A673 (cell line): ENCODE measurements at regions not wholly inside any gene's neighbourhood (a gene's known extent, or its start where the extent isn't known, plus 50 kb on each side); places are given as distances from the start of the nearest gene placed in this dataset.

Experiments used
- BruUV-seq: library from RNA; stranded (reverse); fragments of 400-500 nt; replicated peaks from 2 replicates; lab custom pipeline; 2021; lab: Mats Ljungman, UMichigan
- CTCF ChIA-PET: fragments of 300-600 bp; sonication (Branson Sonifier 250); formaldehyde crosslinking; loops from one replicate; lab custom pipeline; 2022; ENCODE audit warnings: antibody characterized with exemption; lab: Charles Lee
- POLR2A ChIA-PET: fragments of 300-600 bp; sonication (Branson Sonifier 250); formaldehyde crosslinking; loops from one replicate; lab custom pipeline; 2022; ENCODE audit warnings: antibody characterized with exemption; ENCODE audit not compliant: low non-redundant PET; lab: Charles Lee
- DNase-seq: peaks from one replicate; pipeline ENCODE4 v3.0.0-alpha.2; 2015; ENCODE audit warnings: low spot score
- H3K27ac ChIP-seq: fragments of 200-600 bp; sonication (generic); 2 replicates; pipeline ENCODE4 v1.5.1; 2016; ENCODE audit warnings: mixed run types, low read depth, mild to moderate bottlenecking, mixed read lengths, antibody characterized with exemption, low read length; ENCODE audit not compliant: poor library complexity, severe bottlenecking
- H3K27me3 ChIP-seq: fragments of 200-600 bp; sonication (generic); replicated peaks from 2 replicates; pipeline ENCODE4 v1.6.1; 2017; ENCODE audit warnings: mixed run types, low read depth, mild to moderate bottlenecking, mixed read lengths, antibody characterized with exemption, low read length; ENCODE audit not compliant: insufficient read depth, poor library complexity
- H3K36me3 ChIP-seq: fragments of 200-600 bp; sonication (generic); 2 replicates; pipeline ENCODE4 v1.6.1; 2016; ENCODE audit warnings: mixed run types, mild to moderate bottlenecking, mixed read lengths, antibody characterized with exemption, low read length; ENCODE audit not compliant: insufficient read depth, poor library complexity, severe bottlenecking
- H3K4me1 ChIP-seq: fragments of 200-600 bp; sonication (generic); 2 replicates; pipeline ENCODE4 v1.6.1; 2017; ENCODE audit warnings: mixed run types, mild to moderate bottlenecking, mixed read lengths, antibody characterized with exemption, low read length; ENCODE audit not compliant: insufficient read depth, poor library complexity, severe bottlenecking
- H3K4me3 ChIP-seq: fragments of 200-600 bp; sonication (generic); 2 replicates; pipeline ENCODE4 v1.5.1; 2016; ENCODE audit warnings: low read depth, mixed run types, mild to moderate bottlenecking, mixed read lengths, low read length; ENCODE audit not compliant: poor library complexity, severe bottlenecking
- H3K9me3 ChIP-seq: fragments of 200-600 bp; sonication (generic); 2 replicates; pipeline ENCODE4 v1.6.1; 2016; ENCODE audit warnings: mixed run types, low read depth, mild to moderate bottlenecking, mixed read lengths, antibody characterized with exemption, low read length; ENCODE audit not compliant: poor library complexity, severe bottlenecking
- CTCF ChIP-seq: fragments of 300-800, 200-600 bp; sonication (generic); conservative IDR thresholded peaks from 2 replicates; pipeline ENCODE4 v1.5.1; 2017; ENCODE audit warnings: low read depth, mild to moderate bottlenecking, antibody characterized with exemption, low read length, moderate library complexity, mixed read lengths
- EZH2 ChIP-seq: fragments of 200-600 bp; sonication (generic); IDR thresholded peaks from 2 replicates; pipeline ENCODE4 v1.6.1; 2017; ENCODE audit warnings: borderline replicate concordance, low read depth, mild to moderate bottlenecking, mixed read lengths, antibody characterized with exemption, low read length; ENCODE audit not compliant: poor library complexity, severe bottlenecking
- intact Hi-C: fragments of 100-400 bp; cut with micrococcal nuclease; formaldehyde crosslinking; loops from one replicate; pipeline ENCODE4 v1.10.0; 2022; ENCODE audit not compliant: unreplicated experiment

GRCh38 chr12:5232291-5232690, 188.6 kb downstream of the KCNA5 start:
- no peak for DNase-seq
- intact Hi-C loops = no loop called here
- Histone ChIP-seq H3K27ac (no peak overlapping the region), H3K27me3 (no peaks in the 10 kb centered on the region), H3K9me3 (no peaks in the 10 kb centered on the region), H3K36me3 (no peaks in the 10 kb centered on the region), H3K4me3 (no peak overlapping the region), H3K4me1 (no peaks in the 10 kb centered on the region)
- POLR2A ChIA-PET = no interaction called here
- CTCF ChIA-PET = no interaction called here
- BruUV-seq = no TSS peak
- TF ChIP-seq EZH2 (no peak), CTCF (no peak)

DNA sequence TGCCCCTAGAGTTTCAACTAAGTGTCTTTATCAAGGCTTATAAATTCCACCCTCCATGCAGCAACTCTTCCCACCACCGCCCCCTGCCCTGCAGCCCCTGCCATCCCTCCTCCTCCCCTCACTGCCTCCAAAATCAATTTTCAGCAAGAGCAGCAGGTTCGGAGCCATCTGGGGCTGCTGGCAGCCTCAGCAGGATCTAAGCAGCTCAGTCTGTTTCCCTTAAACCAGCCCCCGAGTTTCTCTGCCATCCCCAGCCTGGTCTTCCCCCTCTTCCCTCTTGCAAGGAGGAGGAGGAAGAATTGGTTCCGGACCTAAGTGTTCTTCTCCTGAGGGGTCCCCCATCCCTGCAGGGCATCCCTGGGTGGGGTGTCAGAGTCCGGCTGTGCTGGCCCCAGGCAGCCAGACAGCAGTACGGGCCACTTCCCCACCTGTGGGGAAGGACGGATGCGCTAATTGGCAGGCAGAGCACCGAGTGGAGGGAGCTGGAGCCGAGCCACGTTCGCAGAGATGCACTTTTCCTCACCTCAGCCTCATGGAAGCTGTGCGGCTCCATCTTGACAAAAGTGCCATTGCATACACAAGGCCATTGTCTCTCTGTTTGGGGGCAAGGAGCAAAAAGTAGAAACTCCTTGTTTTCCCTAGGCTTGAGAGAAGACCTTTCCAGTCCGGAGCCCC, 189.3 kb downstream of the KCNA5 start:
- TF ChIP-seq EZH2 = no peak
- TF ChIP-seq CTCF = no peak
- H3K4me1 ChIP-seq = no peaks in the 10 kb centered on the region
- DNase-seq = no peak
- H3K4me3 ChIP-seq = no peak overlapping the region
- POLR2A ChIA-PET = no interaction called here
- H3K27me3 ChIP-seq = no peaks in the 10 kb centered on the region
- CTCF ChIA-PET = no interaction called here
- BruUV-seq = no TSS peak
- H3K36me3 ChIP-seq = no peaks in the 10 kb centered on the region
- H3K27ac ChIP-seq = no peak overlapping the region
- intact Hi-C loops = no loop called here
- H3K9me3 ChIP-seq = no peaks in the 10 kb centered on the region

DNA sequence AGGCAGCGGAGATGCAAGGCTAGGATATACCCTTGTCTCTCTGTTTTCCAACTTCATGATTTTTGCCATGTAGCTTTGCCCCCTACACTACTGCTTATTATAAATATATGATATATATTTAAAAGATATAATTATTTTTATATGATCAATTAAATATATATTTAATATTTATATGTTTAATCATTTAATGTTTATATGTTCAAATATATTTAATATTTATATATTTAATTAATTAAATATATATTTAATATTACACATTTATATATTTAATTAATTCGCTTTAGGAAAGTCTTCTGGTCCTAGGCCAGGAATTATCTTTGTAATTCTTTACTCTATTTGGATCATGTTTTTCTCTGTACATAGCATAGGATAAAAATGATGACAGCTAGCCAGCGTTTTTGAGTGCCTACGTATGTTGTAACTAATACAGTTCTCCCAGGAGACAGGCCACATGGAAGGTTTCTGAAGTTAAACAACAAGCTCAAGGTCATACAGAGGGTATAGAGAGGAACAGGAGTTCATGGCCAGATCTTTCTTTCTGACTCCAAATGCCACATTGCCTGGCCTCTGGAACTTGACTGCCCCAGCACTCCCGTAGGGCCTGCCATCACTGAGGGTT, 192.5 kb downstream of the KCNA5 start:
- no peak for DNase-seq
- POLR2A ChIA-PET = no interaction called here

More for the DNA sequence above, 192.5 kb downstream of the KCNA5 start:
- no TSS peak for BruUV-seq
- CTCF ChIA-PET = no interaction called here
- Histone ChIP-seq H3K4me3 (no peak overlapping the region), H3K27ac (no peak overlapping the region), H3K9me3 (no peaks in the 10 kb centered on the region), H3K27me3 (no peaks in the 10 kb centered on the region), H3K36me3 (no peaks in the 10 kb centered on the region), H3K4me1 (no peaks in the 10 kb centered on the region)
- intact Hi-C loops = no loop called here
- no peak for TF ChIP-seq CTCF
- TF ChIP-seq EZH2 = no peak
